T-helper 17 cell (primary cell): ENCODE measurements at regions not wholly inside any gene's neighbourhood (a gene's known extent, or its start where the extent isn't known, plus 50 kb on each side); places are given as distances from the start of the nearest gene placed in this dataset.
"Not testable (repeated sequence)": the region's sequence is repeated elsewhere in the genome, so short reads cannot be mapped to it uniquely, and the experiment has no call there.

Experiments used
- ATAC-seq: fragments of 150-1000 bp; cut with Tn5 transposase; 2 replicates; pipeline ENCODE4 v1.10.0; 2021; ENCODE audit warnings: mild to moderate bottlenecking, moderate library complexity
- DNase-seq, 3 donors: peaks; one replicate each; pipeline versions ENCODE4 v3.0.0 to v3.0.0-alpha.2; 2020 to 2021
- H3K9me3 ChIP-seq: one replicate; pipeline ENCODE4 v1.7.0; 2013; ENCODE audit warnings: low read length, mild to moderate bottlenecking; ENCODE audit not compliant: control insufficient read depth, poor library complexity, severe bottlenecking
- H3K27ac Mint-ChIP-seq: one replicate; pipeline ENCODE4 v1.8.0; 2022; ENCODE audit warnings: mild to moderate bottlenecking, moderate library complexity, mixed read lengths
- H3K27me3 Mint-ChIP-seq: one replicate; pipeline ENCODE4 v1.8.0; 2022; ENCODE audit warnings: mixed read lengths
- H3K36me3 Mint-ChIP-seq: one replicate; pipeline ENCODE4 v1.8.0; 2022; ENCODE audit warnings: low read depth, mixed read lengths
- H3K4me1 Mint-ChIP-seq: one replicate; pipeline ENCODE4 v1.8.0; 2022; ENCODE audit warnings: mild to moderate bottlenecking, mixed read lengths
- H3K4me3 Mint-ChIP-seq: one replicate; pipeline ENCODE4 v1.8.0; 2022; ENCODE audit warnings: mild to moderate bottlenecking, moderate library complexity, mixed read lengths

- H3K27me3 Mint-ChIP-seq = peaks cover 27% of the 10 kb centered on the region
- H3K4me3 Mint-ChIP-seq = no peak overlapping the region
- no peak for DNase-seq
- no peaks in the 10 kb centered on the region for H3K9me3 ChIP-seq
- no peaks in the 10 kb centered on the region for H3K4me1 Mint-ChIP-seq
- peaks cover 3% of the 10 kb centered on the region for H3K36me3 Mint-ChIP-seq
- ATAC-seq = no peak
- no peak overlapping the region for H3K27ac Mint-ChIP-seq
Observed at GRCh38 chr3:101151286-101151913, 158.2 kb upstream of the ABI3BP start.

GRCh38 chr3:101150504-101150903, 157.3 kb upstream of the ABI3BP start:
- Mint-ChIP-seq H3K27ac (no peak overlapping the region), H3K4me3 (no peak overlapping the region), H3K4me1 (no peaks in the 10 kb centered on the region), H3K36me3 (peaks cover 3% of the 10 kb centered on the region), H3K27me3 (peaks cover 22% of the 10 kb centered on the region)
- no peak for ATAC-seq
- DNase-seq = no peak
- no peaks in the 10 kb centered on the region for H3K9me3 ChIP-seq

GRCh38 chr3:101149707-101150106, 156.5 kb upstream of the ABI3BP start:
- no peaks in the 10 kb centered on the region for H3K9me3 ChIP-seq
- Mint-ChIP-seq H3K4me1 (no peaks in the 10 kb centered on the region), H3K27ac (no peak overlapping the region), H3K27me3 (peaks cover 20% of the 10 kb centered on the region), H3K4me3 (no peak overlapping the region), H3K36me3 (peaks cover 3% of the 10 kb centered on the region)
- ATAC-seq = no peak
- no peak for DNase-seq

- Mint-ChIP-seq H3K36me3 (peaks cover 3% of the 10 kb centered on the region), H3K27me3 (peaks cover 16% of the 10 kb centered on the region), H3K27ac (no peak overlapping the region), H3K4me1 (no peaks in the 10 kb centered on the region), H3K4me3 (no peak overlapping the region)
- ATAC-seq (no peak), DNase-seq (no peak)
- H3K9me3 ChIP-seq = no peaks in the 10 kb centered on the region
Observed at GRCh38 chr3:101149251-101149650, 156.0 kb upstream of the ABI3BP start.

- Mint-ChIP-seq H3K36me3 (peaks cover 3% of the 10 kb centered on the region), H3K4me1 (no peaks in the 10 kb centered on the region), H3K27ac (no peak overlapping the region), H3K27me3 (peaks cover 26% of the 10 kb centered on the region), H3K4me3 (no peak overlapping the region)
- DNase-seq = no peak
- ATAC-seq = no peak
- no peaks in the 10 kb centered on the region for H3K9me3 ChIP-seq
Observed at GRCh38 chr3:101148001-101148400, 154.8 kb upstream of the ABI3BP start.

- peaks cover 3% of the 10 kb centered on the region for H3K36me3 Mint-ChIP-seq
- no peaks in the 10 kb centered on the region for H3K9me3 ChIP-seq
- ATAC-seq (no peak), DNase-seq (no peak)
- no peak overlapping the region for H3K27ac Mint-ChIP-seq
- H3K27me3 Mint-ChIP-seq = peaks cover 26% of the 10 kb centered on the region
- no peak overlapping the region for H3K4me3 Mint-ChIP-seq
- no peaks in the 10 kb centered on the region for H3K4me1 Mint-ChIP-seq
Observed at GRCh38 chr3:101146946-101147345, 153.7 kb upstream of the ABI3BP start.

- Mint-ChIP-seq H3K27me3 (peaks cover 21% of the 10 kb centered on the region), H3K4me3 (no peak overlapping the region), H3K36me3 (peaks cover 3% of the 10 kb centered on the region), H3K4me1 (no peaks in the 10 kb centered on the region), H3K27ac (no peak overlapping the region)
- no peak for DNase-seq
- ATAC-seq = no peak
- H3K9me3 ChIP-seq = no peaks in the 10 kb centered on the region
Observed at GRCh38 chr3:101144105-101144504, 150.9 kb upstream of the ABI3BP start.

- ATAC-seq = no peak
- DNase-seq = no peak
- Mint-ChIP-seq H3K27me3 (peaks cover 27% of the 10 kb centered on the region), H3K27ac (no peak overlapping the region), H3K36me3 (peaks cover 3% of the 10 kb centered on the region), H3K4me1 (no peaks in the 10 kb centered on the region), H3K4me3 (no peak overlapping the region)
- no peaks in the 10 kb centered on the region for H3K9me3 ChIP-seq
Observed at GRCh38 chr3:101143012-101143411, 149.8 kb upstream of the ABI3BP start.

GRCh38 chr3:101142160-101142559, 148.9 kb upstream of the ABI3BP start:
- DNase-seq = no peak

GRCh38 chr3:101141135-101141534, 147.9 kb upstream of the ABI3BP start:
- H3K4me1 Mint-ChIP-seq = no peaks in the 10 kb centered on the region
- no peak overlapping the region for H3K4me3 Mint-ChIP-seq
- no peaks in the 10 kb centered on the region for H3K9me3 ChIP-seq
- DNase-seq = no peak
- H3K27me3 Mint-ChIP-seq = peaks cover 22% of the 10 kb centered on the region
- no peaks in the 10 kb centered on the region for H3K36me3 Mint-ChIP-seq
- no peak for ATAC-seq
- H3K27ac Mint-ChIP-seq = no peak overlapping the region

More at GRCh38 chr3:101142160-101142559, 148.9 kb upstream of the ABI3BP start:
- no peak for ATAC-seq
- H3K9me3 ChIP-seq = no peaks in the 10 kb centered on the region
- Mint-ChIP-seq H3K27ac (no peak overlapping the region), H3K4me1 (no peaks in the 10 kb centered on the region), H3K27me3 (peaks cover 22% of the 10 kb centered on the region), H3K4me3 (no peak overlapping the region), H3K36me3 (peaks cover under 1% of the 10 kb centered on the region)

GRCh38 chr3:101138817-101139216, 145.6 kb upstream of the ABI3BP start:
- Mint-ChIP-seq H3K27me3 (peaks cover 20% of the 10 kb centered on the region), H3K36me3 (no peaks in the 10 kb centered on the region), H3K27ac (no peak overlapping the region), H3K4me1 (no peaks in the 10 kb centered on the region), H3K4me3 (no peak overlapping the region)
- ATAC-seq = no peak
- no peak for DNase-seq
- no peaks in the 10 kb centered on the region for H3K9me3 ChIP-seq

GRCh38 chr3:101134331-101134730, 141.1 kb upstream of the ABI3BP start:
- DNase-seq (no peak), ATAC-seq (no peak)
- Mint-ChIP-seq H3K4me1 (peaks cover 5% of the 10 kb centered on the region), H3K27ac (peak overlapping the region; percentile 57), H3K36me3 (peaks cover 5% of the 10 kb centered on the region), H3K4me3 (no peak overlapping the region), H3K27me3 (peaks cover 6% of the 10 kb centered on the region)
- H3K9me3 ChIP-seq = no peaks in the 10 kb centered on the region

GRCh38 chr3:101133652-101134051, 140.4 kb upstream of the ABI3BP start:
- DNase-seq (no peak), ATAC-seq (no peak)
- H3K4me3 Mint-ChIP-seq = peak overlapping the region; percentile 49
- peaks cover 5% of the 10 kb centered on the region for H3K36me3 Mint-ChIP-seq
- H3K9me3 ChIP-seq = no peaks in the 10 kb centered on the region
- peaks cover 1% of the 10 kb centered on the region for H3K27me3 Mint-ChIP-seq
- H3K27ac Mint-ChIP-seq = peak overlapping the region; percentile 57
- H3K4me1 Mint-ChIP-seq = peaks cover 5% of the 10 kb centered on the region

GRCh38 chr3:101133197-101133596, 140.0 kb upstream of the ABI3BP start:
- H3K36me3 Mint-ChIP-seq, H3K9me3 ChIP-seq, H3K27me3 Mint-ChIP-seq, H3K4me3 Mint-ChIP-seq, H3K4me1 Mint-ChIP-seq, DNase-seq, ATAC-seq: not testable (repeated sequence)
- H3K27ac Mint-ChIP-seq = peak overlapping the region; percentile 57
